HL-60 (cell line): ENCODE measurements at regions not wholly inside any gene's neighbourhood (a gene's known extent, or its start where the extent isn't known, plus 50 kb on each side); places are given as distances from the start of the nearest gene placed in this dataset.

ENCODE experiments used
- POLR2AphosphoS5 ChIP-seq: IDR thresholded peaks from 2 replicates; pipeline ENCODE4 v1.6.1; 2012; ENCODE audit warnings: low read depth
- SPI1 ChIP-seq: IDR thresholded peaks from 2 replicates; pipeline ENCODE4 v1.6.1; 2012; ENCODE audit warnings: low read depth, mild to moderate bottlenecking, borderline replicate concordance
- TF ChIP-seq, protein P1 (sequence below): IDR thresholded peaks from one replicate; pipeline ENCODE4 v1.5.1; 2011; ENCODE audit warnings: low read length, control low read depth, inconsistent platforms; ENCODE audit not compliant: insufficient read depth

- TF ChIP-seq, protein P1, sequence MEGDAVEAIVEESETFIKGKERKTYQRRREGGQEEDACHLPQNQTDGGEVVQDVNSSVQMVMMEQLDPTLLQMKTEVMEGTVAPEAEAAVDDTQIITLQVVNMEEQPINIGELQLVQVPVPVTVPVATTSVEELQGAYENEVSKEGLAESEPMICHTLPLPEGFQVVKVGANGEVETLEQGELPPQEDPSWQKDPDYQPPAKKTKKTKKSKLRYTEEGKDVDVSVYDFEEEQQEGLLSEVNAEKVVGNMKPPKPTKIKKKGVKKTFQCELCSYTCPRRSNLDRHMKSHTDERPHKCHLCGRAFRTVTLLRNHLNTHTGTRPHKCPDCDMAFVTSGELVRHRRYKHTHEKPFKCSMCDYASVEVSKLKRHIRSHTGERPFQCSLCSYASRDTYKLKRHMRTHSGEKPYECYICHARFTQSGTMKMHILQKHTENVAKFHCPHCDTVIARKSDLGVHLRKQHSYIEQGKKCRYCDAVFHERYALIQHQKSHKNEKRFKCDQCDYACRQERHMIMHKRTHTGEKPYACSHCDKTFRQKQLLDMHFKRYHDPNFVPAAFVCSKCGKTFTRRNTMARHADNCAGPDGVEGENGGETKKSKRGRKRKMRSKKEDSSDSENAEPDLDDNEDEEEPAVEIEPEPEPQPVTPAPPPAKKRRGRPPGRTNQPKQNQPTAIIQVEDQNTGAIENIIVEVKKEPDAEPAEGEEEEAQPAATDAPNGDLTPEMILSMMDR: no peak
- TF ChIP-seq POLR2AphosphoS5 (no peak), SPI1 (no peak)
Measured at GRCh38 chr1:228861832-228862180, 126.5 kb downstream of the RHOU start.
